Progenitor cell of endocrine pancreas (in vitro differentiated cells): ENCODE measurements at regions not wholly inside any gene's neighbourhood (a gene's known extent, or its start where the extent isn't known, plus 50 kb on each side); places are given as distances from the start of the nearest gene placed in this dataset.

ENCODE experiments used
- DNase-seq: peaks from one replicate; pipeline ENCODE4 v3.0.0; 2021; ENCODE audit warnings: low spot score; ENCODE audit not compliant: unreplicated experiment
- H3K27ac Mint-ChIP-seq: 2 replicates; pipeline ENCODE4 v1.8.0; 2021; ENCODE audit warnings: mild to moderate bottlenecking, moderate library complexity, mixed read lengths
- H3K27me3 Mint-ChIP-seq: 2 replicates; pipeline ENCODE4 v1.8.0; 2021; ENCODE audit warnings: mixed read lengths
- H3K36me3 Mint-ChIP-seq: 2 replicates; pipeline ENCODE4 v1.8.0; 2022; ENCODE audit warnings: mixed read lengths; ENCODE audit not compliant: insufficient read depth
- H3K4me1 Mint-ChIP-seq: 2 replicates; pipeline ENCODE4 v1.8.0; 2021; ENCODE audit warnings: low read depth, mixed read lengths
- H3K4me3 Mint-ChIP-seq: 2 replicates; pipeline ENCODE4 v1.8.0; 2021; ENCODE audit warnings: low read depth, mild to moderate bottlenecking, moderate library complexity, mixed read lengths
- H3K9me3 Mint-ChIP-seq: 2 replicates; pipeline ENCODE4 v1.8.0; 2021; ENCODE audit warnings: low read depth, mixed read lengths
- CTCF ChIP-seq: fragments of 200-600 bp; sonication (generic); IDR thresholded peaks from one replicate; pipeline ENCODE4 v1.5.0; 2021; ENCODE audit warnings: antibody characterized with exemption, mild to moderate bottlenecking; ENCODE audit not compliant: unreplicated experiment

GRCh38 chr14:29354486-29354885 is 573.2 kb downstream of the PRKD1 start:
- Mint-ChIP-seq H3K36me3 (no peaks in the 10 kb centered on the region), H3K27me3 (no peaks in the 10 kb centered on the region), H3K4me1 (peaks cover 3% of the 10 kb centered on the region), H3K27ac (no peak overlapping the region), H3K4me3 (no peak overlapping the region), H3K9me3 (no peaks in the 10 kb centered on the region)
- no peak for TF ChIP-seq CTCF
- no peak for DNase-seq

- no peak overlapping the region for H3K27ac Mint-ChIP-seq
- DNase-seq: no peak
- H3K9me3 Mint-ChIP-seq: no peaks in the 10 kb centered on the region
- no peaks in the 10 kb centered on the region for H3K36me3 Mint-ChIP-seq
- TF ChIP-seq CTCF: no peak
- H3K4me3 Mint-ChIP-seq: no peak overlapping the region
- no peaks in the 10 kb centered on the region for H3K27me3 Mint-ChIP-seq
- peaks cover 3% of the 10 kb centered on the region for H3K4me1 Mint-ChIP-seq
Measured at GRCh38 chr14:29355331-29355730, 572.3 kb downstream of the PRKD1 start.

GRCh38 chr14:29355846-29356245 is 571.8 kb downstream of the PRKD1 start:
- Mint-ChIP-seq H3K9me3 (no peaks in the 10 kb centered on the region), H3K27me3 (no peaks in the 10 kb centered on the region), H3K27ac (no peak overlapping the region), H3K4me3 (no peak overlapping the region), H3K36me3 (no peaks in the 10 kb centered on the region), H3K4me1 (peaks cover 3% of the 10 kb centered on the region)
- TF ChIP-seq CTCF: no peak
- DNase-seq: no peak

- Mint-ChIP-seq H3K27me3 (no peaks in the 10 kb centered on the region), H3K36me3 (no peaks in the 10 kb centered on the region), H3K27ac (no peak overlapping the region), H3K9me3 (peaks cover 3% of the 10 kb centered on the region), H3K4me3 (no peak overlapping the region), H3K4me1 (no peaks in the 10 kb centered on the region)
- no peak for DNase-seq
- TF ChIP-seq CTCF: no peak
Measured at GRCh38 chr14:29360656-29361055, 567.0 kb downstream of the PRKD1 start.

GRCh38 chr14:29370024-29370423 is 557.6 kb downstream of the PRKD1 start:
- H3K36me3 Mint-ChIP-seq: no peaks in the 10 kb centered on the region
- no peak overlapping the region for H3K27ac Mint-ChIP-seq
- H3K4me1 Mint-ChIP-seq: no peaks in the 10 kb centered on the region
- no peaks in the 10 kb centered on the region for H3K27me3 Mint-ChIP-seq
- TF ChIP-seq CTCF: no peak
- H3K9me3 Mint-ChIP-seq: no peaks in the 10 kb centered on the region
- no peak for DNase-seq
- no peak overlapping the region for H3K4me3 Mint-ChIP-seq

GRCh38 chr14:29376237-29376636 is 551.4 kb downstream of the PRKD1 start:
- no peak for DNase-seq
- TF ChIP-seq CTCF: no peak
- Mint-ChIP-seq H3K27me3 (no peaks in the 10 kb centered on the region), H3K4me3 (no peak overlapping the region), H3K9me3 (no peaks in the 10 kb centered on the region), H3K4me1 (no peaks in the 10 kb centered on the region), H3K36me3 (no peaks in the 10 kb centered on the region), H3K27ac (no peak overlapping the region)
